Activated CD8-positive, alpha-beta T cell treated with anti-CD3 and anti-CD28 coated beads, Interleukin-2, amount 10 ng/mL, durations not matched to agents 7 days and 5 days (primary cell): ENCODE measurements at regions not wholly inside any gene's neighbourhood (a gene's known extent, or its start where the extent isn't known, plus 50 kb on each side); places are given as distances from the start of the nearest gene placed in this dataset.
A peak's percentile ranks its signal among the peaks of the same experiment; 100 is the strongest.

Experiments
- ATAC-seq: fragments of 150-1000 bp; cut with Tn5 transposase; one replicate; pipeline ENCODE4 v1.10.0; 2021; ENCODE audit warnings: moderate library complexity
- CTCF ChIA-PET: fragments of 350-600 bp; sonication (Branson Sonifier 250); formaldehyde crosslinking; loops from one replicate; lab custom pipeline; 2021; ENCODE audit warnings: antibody characterized with exemption; lab: Charles Lee
- POLR2A ChIA-PET: fragments of 350-600 bp; sonication (Branson Sonifier 250); formaldehyde crosslinking; loops from one replicate; lab custom pipeline; 2021; ENCODE audit warnings: antibody characterized with exemption; lab: Charles Lee
- DNase-seq: peaks from one replicate; pipeline ENCODE4 v3.0.0-alpha.2; 2020
- H3K27ac Mint-ChIP-seq: one replicate; pipeline ENCODE4 v1.8.0; 2021; ENCODE audit warnings: mild to moderate bottlenecking, mixed read lengths
- H3K27me3 Mint-ChIP-seq: one replicate; pipeline ENCODE4 v1.8.0; 2021; ENCODE audit warnings: low read depth, mixed read lengths
- H3K36me3 Mint-ChIP-seq: one replicate; pipeline ENCODE4 v1.8.0; 2021; ENCODE audit warnings: low read depth, mixed read lengths
- H3K4me1 Mint-ChIP-seq: one replicate; pipeline ENCODE4 v1.8.0; 2021; ENCODE audit warnings: low read depth, mixed read lengths
- H3K4me3 Mint-ChIP-seq: one replicate; pipeline ENCODE4 v1.8.0; 2021; ENCODE audit warnings: mild to moderate bottlenecking, mixed read lengths
- H3K9me3 Mint-ChIP-seq: one replicate; pipeline ENCODE4 v1.8.0; 2022; ENCODE audit warnings: mixed read lengths; ENCODE audit not compliant: insufficient read depth

GRCh38 chr9:21554813-21555212, 72.7 kb upstream of the IFNE start:
- POLR2A ChIA-PET, result no interaction called here
- Mint-ChIP-seq H3K27me3 (peaks cover 19% of the 10 kb centered on the region), H3K27ac (no peak overlapping the region), H3K4me1 (peaks cover 32% of the 10 kb centered on the region), H3K9me3 (no peaks in the 10 kb centered on the region), H3K4me3 (no peak overlapping the region), H3K36me3 (peaks cover 4% of the 10 kb centered on the region)
- ATAC-seq (no peak), DNase-seq (no peak)
- CTCF ChIA-PET, result interaction anchor here (0.6 to 1.4 kb wide), 3 partner anchors 13 to 154 kb away, joined by 3 to 4 read pairs (median 3); no protein-coding TSS in a partner anchor

GRCh38 chr9:21555911-21556310, 73.8 kb upstream of the IFNE start:
- no peak for DNase-seq
- POLR2A ChIA-PET, result no interaction called here
- Mint-ChIP-seq H3K36me3 (peaks cover 4% of the 10 kb centered on the region), H3K4me1 (peaks cover 29% of the 10 kb centered on the region), H3K9me3 (no peaks in the 10 kb centered on the region), H3K27ac (no peak overlapping the region), H3K27me3 (peaks cover 24% of the 10 kb centered on the region), H3K4me3 (no peak overlapping the region)
- CTCF ChIA-PET, result no interaction called here
- no peak for ATAC-seq

- ATAC-seq, result no peak
- Mint-ChIP-seq H3K27ac (no peak overlapping the region), H3K27me3 (peaks cover 26% of the 10 kb centered on the region), H3K4me3 (no peak overlapping the region), H3K4me1 (peaks cover 21% of the 10 kb centered on the region), H3K9me3 (no peaks in the 10 kb centered on the region), H3K36me3 (peaks cover 4% of the 10 kb centered on the region)
- ChIA-PET CTCF (interaction anchor here (0.7 to 1.5 kb wide), 2 partner anchors 68 to 152 kb away, joined by 3 to 7 read pairs; no protein-coding TSS in a partner anchor), POLR2A (no interaction called here)
- DNase-seq, result no peak
Observed at GRCh38 chr9:21556581-21557427, 74.7 kb upstream of the IFNE start.

GRCh38 chr9:21557428-21557768, 75.3 kb upstream of the IFNE start:
- Mint-ChIP-seq H3K36me3 (peaks cover 4% of the 10 kb centered on the region), H3K27me3 (peaks cover 27% of the 10 kb centered on the region), H3K9me3 (no peaks in the 10 kb centered on the region), H3K27ac (no peak overlapping the region), H3K4me1 (peaks cover 18% of the 10 kb centered on the region), H3K4me3 (no peak overlapping the region)
- ChIA-PET CTCF (interaction anchor here (0.7 to 1.5 kb wide), 2 partner anchors 67 to 151 kb away, joined by 3 to 7 read pairs; no protein-coding TSS in a partner anchor), POLR2A (no interaction called here)
- ATAC-seq (no peak), DNase-seq (no peak)

GRCh38 chr9:21558079-21558478, 76.0 kb upstream of the IFNE start:
- CTCF ChIA-PET, result interaction anchor here (1.4 to 2.2 kb wide), 6 partner anchors 8 to 162 kb away, joined by 3 to 17 read pairs (median 6); no protein-coding TSS in a partner anchor
- DNase-seq (no peak), ATAC-seq (no peak)
- peak overlapping the region; percentile 91 for H3K4me3 Mint-ChIP-seq
- peaks cover 4% of the 10 kb centered on the region for H3K36me3 Mint-ChIP-seq
- POLR2A ChIA-PET, result no interaction called here
- no peaks in the 10 kb centered on the region for H3K9me3 Mint-ChIP-seq
- peaks cover 18% of the 10 kb centered on the region for H3K4me1 Mint-ChIP-seq
- peaks cover 27% of the 10 kb centered on the region for H3K27me3 Mint-ChIP-seq
- H3K27ac Mint-ChIP-seq, result no peak overlapping the region

- ChIA-PET POLR2A (interaction anchor here (1.0 kb wide), 1 partner anchor 13 kb away, joined by 4 read pairs; no protein-coding TSS in a partner anchor), CTCF (interaction anchor here (0.9 to 2.2 kb wide), 17 partner anchors 9 to 239 kb away, joined by 3 to 17 read pairs (median 4); no protein-coding TSS in a partner anchor)
- Mint-ChIP-seq H3K4me1 (peaks cover 19% of the 10 kb centered on the region), H3K27ac (peak overlapping the region; percentile 73), H3K4me3 (peak overlapping the region; percentile 91), H3K36me3 (peaks cover 4% of the 10 kb centered on the region), H3K9me3 (no peaks in the 10 kb centered on the region), H3K27me3 (peaks cover 30% of the 10 kb centered on the region)
- DNase-seq, result no peak
- ATAC-seq, result peak; percentile 43
Observed at GRCh38 chr9:21558615-21559401, 76.7 kb upstream of the IFNE start.

GRCh38 chr9:21559402-21560280, 77.5 kb upstream of the IFNE start:
- ATAC-seq (peak; percentile 94), DNase-seq (peak; percentile 64)
- Mint-ChIP-seq H3K4me3 (peak overlapping the region; percentile 91), H3K27me3 (peaks cover 34% of the 10 kb centered on the region), H3K27ac (no peak overlapping the region), H3K9me3 (no peaks in the 10 kb centered on the region), H3K36me3 (peaks cover 4% of the 10 kb centered on the region), H3K4me1 (peaks cover 25% of the 10 kb centered on the region)
- ChIA-PET CTCF (interaction anchor here (0.9 to 2.2 kb wide), 18 partner anchors 9 to 376 kb away, joined by 3 to 17 read pairs (median 4); no protein-coding TSS in a partner anchor), POLR2A (interaction anchor here (1.0 kb wide), 1 partner anchor 12 kb away, joined by 4 read pairs; no protein-coding TSS in a partner anchor)

GRCh38 chr9:21560281-21560745, 78.2 kb upstream of the IFNE start:
- POLR2A ChIA-PET, result no interaction called here
- no peak for DNase-seq
- H3K4me1 Mint-ChIP-seq, result peaks cover 25% of the 10 kb centered on the region
- ATAC-seq, result no peak
- H3K4me3 Mint-ChIP-seq, result peak overlapping the region; percentile 91
- CTCF ChIA-PET, result interaction anchor here (1.1 to 2.2 kb wide), 4 partner anchors 10 to 377 kb away, joined by 3 to 17 read pairs (median 11); no protein-coding TSS in a partner anchor
- H3K36me3 Mint-ChIP-seq, result peaks cover 4% of the 10 kb centered on the region
- no peaks in the 10 kb centered on the region for H3K9me3 Mint-ChIP-seq
- peaks cover 36% of the 10 kb centered on the region for H3K27me3 Mint-ChIP-seq
- no peak overlapping the region for H3K27ac Mint-ChIP-seq

- H3K4me3 Mint-ChIP-seq, result no peak overlapping the region
- no peaks in the 10 kb centered on the region for H3K9me3 Mint-ChIP-seq
- peaks cover 36% of the 10 kb centered on the region for H3K27me3 Mint-ChIP-seq
- ChIA-PET POLR2A (interaction anchor here (1.2 kb wide), 1 partner anchor 15 kb away, joined by 4 read pairs; no protein-coding TSS in a partner anchor), CTCF (interaction anchor here (1.1 to 1.5 kb wide), 2 partner anchors 9 to 148 kb away, joined by 3 to 5 read pairs; no protein-coding TSS in a partner anchor)
- H3K4me1 Mint-ChIP-seq, result peaks cover 26% of the 10 kb centered on the region
- ATAC-seq (no peak), DNase-seq (no peak)
- peaks cover 4% of the 10 kb centered on the region for H3K36me3 Mint-ChIP-seq
- no peak overlapping the region for H3K27ac Mint-ChIP-seq
Observed at GRCh38 chr9:21561502-21561901, 79.4 kb upstream of the IFNE start.

GRCh38 chr9:21564175-21564574, 82.1 kb upstream of the IFNE start:
- Mint-ChIP-seq H3K4me1 (peaks cover 13% of the 10 kb centered on the region), H3K27me3 (peaks cover 30% of the 10 kb centered on the region), H3K36me3 (no peaks in the 10 kb centered on the region), H3K4me3 (no peak overlapping the region), H3K9me3 (no peaks in the 10 kb centered on the region), H3K27ac (no peak overlapping the region)
- ATAC-seq (no peak), DNase-seq (no peak)
- POLR2A ChIA-PET, result no interaction called here
- CTCF ChIA-PET, result interaction anchor here (1.1 kb wide), 1 partner anchor 12 kb away, joined by 5 read pairs; no protein-coding TSS in a partner anchor
